Right atrium auricular region (tissue), 2 donors: ENCODE measurements at regions not wholly inside any gene's neighbourhood (a gene's known extent, or its start where the extent isn't known, plus 50 kb on each side); places are given as distances from the start of the nearest gene placed in this dataset.

Experiments used
- DNase-seq: peaks from one replicate; pipeline ENCODE4 v3.0.0-alpha.2; 2019; ENCODE audit warnings: low spot score
- H3K27ac ChIP-seq, 2 donors: fragments of 200-600 bp; sonication (generic); 1 replicate in 1 of 2; 2 replicates in 1 of 2; pipeline ENCODE4 v1.5.1; 2016 to 2019
- H3K27me3 ChIP-seq, 2 donors: fragments of 200-600 bp; sonication (generic); one replicate each; pipeline versions ENCODE4 v1.5.1 to v1.6.0; 2017 to 2019
- H3K36me3 ChIP-seq: fragments of 200-600 bp; sonication (generic); one replicate; pipeline ENCODE4 v1.5.1; 2016
- H3K4me1 ChIP-seq, 2 donors: fragments of 200-600 bp; sonication (generic); one replicate each; pipeline versions ENCODE4 v1.5.1 to v1.6.0; 2017 to 2019
- H3K4me3 ChIP-seq, 2 donors: fragments of 200-600 bp; sonication (generic); 1 replicate in 1 of 2; 2 replicates in 1 of 2; pipeline ENCODE4 v1.5.1; 2017 to 2019; ENCODE audit warnings: mild to moderate bottlenecking in 1 of 2, moderate library complexity in 1 of 2
- H3K9me3 ChIP-seq, 2 donors: fragments of 200-600 bp; sonication (generic); one replicate each; pipeline ENCODE4 v1.5.1; 2019
- TF ChIP-seq, protein P1 (sequence below), 2 donors: fragments of 200-600 bp; sonication (generic); IDR thresholded peaks; one replicate each; pipeline ENCODE4 v1.5.1; 2019; ENCODE audit warnings: antibody characterized with exemption in 2 of 2

DNA sequence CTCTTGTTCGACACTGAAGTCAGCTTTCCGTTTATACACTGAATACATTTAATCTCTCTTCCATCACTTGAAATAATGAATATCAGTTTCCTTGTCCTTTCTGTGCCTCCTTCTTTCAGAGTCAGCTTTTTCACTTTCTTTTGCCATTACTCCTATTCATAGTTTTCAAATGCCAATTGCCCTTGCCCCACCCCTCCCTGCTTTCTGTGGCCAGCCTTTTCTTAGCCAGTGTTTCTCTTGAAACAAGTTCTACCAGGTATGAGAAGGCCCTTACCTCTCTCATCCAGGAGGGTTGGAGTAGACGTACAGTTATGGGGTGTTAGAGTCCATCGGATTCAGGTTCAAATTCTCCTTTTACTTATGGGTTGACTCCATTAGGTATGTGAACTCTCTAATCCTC, 574.7 kb upstream of the SEMA6A start:
- Histone ChIP-seq H3K4me1 (no peaks in the 10 kb centered on the region), H3K36me3 (no peaks in the 10 kb centered on the region), H3K27ac (no peak overlapping the region), H3K27me3 (no peaks in the 10 kb centered on the region), H3K4me3 (no peak overlapping the region), H3K9me3 (no peaks in the 10 kb centered on the region)
- TF ChIP-seq, protein P1, sequence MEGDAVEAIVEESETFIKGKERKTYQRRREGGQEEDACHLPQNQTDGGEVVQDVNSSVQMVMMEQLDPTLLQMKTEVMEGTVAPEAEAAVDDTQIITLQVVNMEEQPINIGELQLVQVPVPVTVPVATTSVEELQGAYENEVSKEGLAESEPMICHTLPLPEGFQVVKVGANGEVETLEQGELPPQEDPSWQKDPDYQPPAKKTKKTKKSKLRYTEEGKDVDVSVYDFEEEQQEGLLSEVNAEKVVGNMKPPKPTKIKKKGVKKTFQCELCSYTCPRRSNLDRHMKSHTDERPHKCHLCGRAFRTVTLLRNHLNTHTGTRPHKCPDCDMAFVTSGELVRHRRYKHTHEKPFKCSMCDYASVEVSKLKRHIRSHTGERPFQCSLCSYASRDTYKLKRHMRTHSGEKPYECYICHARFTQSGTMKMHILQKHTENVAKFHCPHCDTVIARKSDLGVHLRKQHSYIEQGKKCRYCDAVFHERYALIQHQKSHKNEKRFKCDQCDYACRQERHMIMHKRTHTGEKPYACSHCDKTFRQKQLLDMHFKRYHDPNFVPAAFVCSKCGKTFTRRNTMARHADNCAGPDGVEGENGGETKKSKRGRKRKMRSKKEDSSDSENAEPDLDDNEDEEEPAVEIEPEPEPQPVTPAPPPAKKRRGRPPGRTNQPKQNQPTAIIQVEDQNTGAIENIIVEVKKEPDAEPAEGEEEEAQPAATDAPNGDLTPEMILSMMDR (IDR thresholded peaks at IDR 0.05), result no peak
- DNase-seq, result no peak

DNA sequence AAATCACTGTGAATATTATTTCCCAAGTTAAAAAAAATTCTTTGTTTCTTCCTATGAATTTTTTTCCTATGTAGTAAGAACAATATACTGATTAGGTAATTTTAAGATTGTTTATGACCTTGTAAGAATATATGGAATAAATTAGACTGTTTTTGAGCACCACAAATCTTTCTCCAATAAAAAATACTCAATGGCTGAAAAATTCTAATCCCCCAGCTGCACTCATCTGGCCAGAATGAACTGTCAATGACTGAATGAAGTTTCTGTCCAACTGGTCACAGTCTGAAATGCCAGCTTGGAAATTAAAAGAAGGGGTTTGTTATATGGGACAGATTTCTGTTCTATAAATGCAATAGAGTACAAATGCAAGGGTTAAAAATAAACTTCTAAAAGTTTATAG, 569.5 kb upstream of the SEMA6A start:
- no peaks in the 10 kb centered on the region for H3K36me3 ChIP-seq

DNA sequence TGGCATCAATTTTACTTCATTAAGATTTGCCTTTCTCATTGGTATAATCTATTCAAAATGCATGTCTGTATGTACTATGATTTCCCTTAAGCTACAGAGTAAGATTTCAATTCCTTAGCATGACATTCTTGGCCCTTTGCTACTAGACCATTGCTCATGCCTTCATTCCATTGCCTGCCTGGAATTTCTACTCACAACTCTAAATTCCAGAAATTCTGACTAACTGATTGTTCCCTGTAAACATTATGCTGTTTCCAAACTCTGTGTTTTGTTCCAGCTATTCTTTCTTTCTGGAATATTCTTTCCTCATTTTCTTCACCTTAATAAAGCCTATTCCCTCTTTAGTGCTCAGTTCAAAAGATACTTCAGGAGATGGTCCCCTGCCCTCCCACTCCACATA, 568.8 kb upstream of the SEMA6A start:
- H3K9me3 ChIP-seq, result no peaks in the 10 kb centered on the region
- H3K27me3 ChIP-seq, result no peaks in the 10 kb centered on the region
- H3K36me3 ChIP-seq, result no peaks in the 10 kb centered on the region
- TF ChIP-seq, protein P1 (IDR thresholded peaks at IDR 0.05), result no peak
- H3K4me1 ChIP-seq, result no peaks in the 10 kb centered on the region
- no peak overlapping the region for H3K4me3 ChIP-seq
- H3K27ac ChIP-seq, result no peak overlapping the region
- no peak for DNase-seq

More for the DNA sequence above, 569.5 kb upstream of the SEMA6A start:
- Histone ChIP-seq H3K4me3 (no peak overlapping the region), H3K9me3 (no peaks in the 10 kb centered on the region), H3K27ac (no peak overlapping the region), H3K27me3 (no peaks in the 10 kb centered on the region), H3K4me1 (no peaks in the 10 kb centered on the region)
- no peak for DNase-seq
- TF ChIP-seq, protein P1 (IDR thresholded peaks at IDR 0.05), result no peak

DNA sequence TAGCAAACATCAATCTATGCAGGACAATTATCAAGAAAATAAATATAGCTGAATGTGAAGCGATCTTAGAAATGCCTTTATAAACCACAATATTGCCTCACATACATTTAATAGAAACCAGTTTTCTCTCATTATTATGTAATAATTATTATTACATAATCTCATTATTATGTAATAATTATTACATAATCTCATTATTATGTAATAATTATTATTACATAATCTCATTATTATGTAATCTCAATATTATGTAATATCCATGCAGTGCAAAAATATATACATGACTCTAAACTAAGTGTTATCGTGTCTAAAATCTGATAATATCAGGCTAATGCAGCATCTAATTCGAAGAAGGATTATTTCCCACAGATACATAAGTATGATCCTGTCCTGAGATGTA, 563.9 kb upstream of the SEMA6A start:
- H3K9me3 ChIP-seq, result no peaks in the 10 kb centered on the region
- no peak overlapping the region for H3K27ac ChIP-seq
- no peak overlapping the region for H3K4me3 ChIP-seq
- H3K4me1 ChIP-seq, result no peaks in the 10 kb centered on the region
- TF ChIP-seq, protein P1 (IDR thresholded peaks at IDR 0.05), result no peak
- no peak for DNase-seq
- H3K27me3 ChIP-seq, result no peaks in the 10 kb centered on the region
- no peaks in the 10 kb centered on the region for H3K36me3 ChIP-seq

DNA sequence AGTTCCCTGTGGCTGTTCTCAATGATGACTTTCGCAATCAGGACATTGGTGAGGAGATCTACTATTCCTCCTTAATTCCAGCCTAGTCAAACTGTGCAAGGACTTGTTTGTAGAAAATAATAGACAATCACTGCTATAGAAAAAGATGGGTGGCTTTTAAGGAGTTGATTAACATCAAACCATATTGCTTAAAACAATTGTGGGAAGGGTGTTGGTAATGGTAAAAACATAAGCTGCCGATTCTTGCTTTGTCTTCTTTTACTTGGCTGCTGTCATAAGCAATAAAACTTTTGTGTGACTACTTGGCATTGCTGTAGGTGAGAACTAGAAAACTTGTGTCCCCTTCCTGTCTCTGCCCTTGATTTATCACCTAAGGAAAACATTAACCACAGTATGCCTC, 561.2 kb upstream of the SEMA6A start:
- no peaks in the 10 kb centered on the region for H3K4me1 ChIP-seq
- no peak overlapping the region for H3K4me3 ChIP-seq
- H3K27me3 ChIP-seq, result no peaks in the 10 kb centered on the region
- TF ChIP-seq, protein P1 (IDR thresholded peaks at IDR 0.05), result no peak
- H3K36me3 ChIP-seq, result no peaks in the 10 kb centered on the region
- H3K27ac ChIP-seq, result no peak overlapping the region
- DNase-seq, result no peak
- H3K9me3 ChIP-seq, result no peaks in the 10 kb centered on the region

DNA sequence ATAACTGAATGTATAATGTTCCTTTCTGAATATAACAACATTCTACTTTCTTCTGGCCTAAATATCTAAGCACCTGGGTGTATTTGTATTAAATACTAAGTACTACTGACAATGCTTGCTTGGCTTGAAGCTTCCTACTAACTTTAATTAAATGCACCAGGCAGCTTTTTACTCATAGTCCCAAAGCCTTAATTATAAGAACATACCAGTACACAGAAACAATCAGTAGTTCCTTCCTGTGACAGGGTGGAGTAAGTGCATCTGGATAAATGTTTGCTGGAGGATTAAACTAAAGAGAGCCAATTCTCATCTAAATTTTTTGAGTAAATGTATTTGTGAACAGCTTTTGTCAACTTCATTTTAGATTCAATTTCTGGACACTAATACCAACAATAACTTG, 558.6 kb upstream of the SEMA6A start:
- no peaks in the 10 kb centered on the region for H3K9me3 ChIP-seq
- H3K27ac ChIP-seq, result no peak overlapping the region
- TF ChIP-seq, protein P1 (IDR thresholded peaks at IDR 0.05), result no peak
- H3K4me3 ChIP-seq, result no peak overlapping the region
- no peak for DNase-seq
- no peaks in the 10 kb centered on the region for H3K27me3 ChIP-seq
- no peaks in the 10 kb centered on the region for H3K36me3 ChIP-seq
- H3K4me1 ChIP-seq, result no peaks in the 10 kb centered on the region
